ELF-1 (cell line): ENCODE measurements at regions not wholly inside any gene's neighbourhood (a gene's known extent, or its start where the extent isn't known, plus 50 kb on each side); places are given as distances from the start of the nearest gene placed in this dataset.

Experiments
- DNase-seq: peaks from one replicate; pipeline ENCODE4 v3.0.0-alpha.2; 2016; ENCODE audit warnings: low read depth, low spot score

GRCh38 chr11:119547511-119547910 is 124.5 kb upstream of the THY1 start:
- DNase-seq: no peak

- no peak for DNase-seq
These were observed 123.3 kb upstream of the THY1 start for GRCh38 chr11:119545978-119546915.

GRCh38 chr11:119540370-119541125 is 117.6 kb upstream of the THY1 start:
- no peak for DNase-seq

- no peak for DNase-seq
These were observed 116.6 kb upstream of the THY1 start for GRCh38 chr11:119539583-119539982.

GRCh38 chr11:119538753-119539152 is 115.8 kb upstream of the THY1 start:
- DNase-seq: no peak

GRCh38 chr11:119537306-119538253 is 114.6 kb upstream of the THY1 start:
- DNase-seq: no peak

- no peak for DNase-seq
These were observed 113.8 kb upstream of the THY1 start for GRCh38 chr11:119536801-119537200.

- peak; percentile 88 for DNase-seq
These were observed 111.2 kb upstream of the THY1 start for GRCh38 chr11:119533921-119534736.

GRCh38 chr11:119533462-119533861 is 110.5 kb upstream of the THY1 start:
- no peak for DNase-seq

GRCh38 chr11:119532551-119532950 is 109.6 kb upstream of the THY1 start:
- no peak for DNase-seq

- DNase-seq: no peak
These were observed 108.7 kb upstream of the THY1 start for GRCh38 chr11:119531623-119532022.

- no peak for DNase-seq
These were observed 108.1 kb upstream of the THY1 start for GRCh38 chr11:119531056-119531455.

GRCh38 chr11:119530509-119530908 is 107.5 kb upstream of the THY1 start:
- DNase-seq: no peak

- no peak for DNase-seq
These were observed 107.0 kb upstream of the THY1 start for GRCh38 chr11:119529936-119530335.

- no peak for DNase-seq
These were observed 106.3 kb upstream of the THY1 start for GRCh38 chr11:119529063-119529845.

- DNase-seq: no peak
These were observed 102.9 kb upstream of the THY1 start for GRCh38 chr11:119525867-119526196.

GRCh38 chr11:119525180-119525866 is 102.4 kb upstream of the THY1 start:
- no peak for DNase-seq

- no peak for DNase-seq
These were observed 100.7 kb upstream of the THY1 start for GRCh38 chr11:119523539-119524157.

- no peak for DNase-seq
These were observed 99.6 kb upstream of the THY1 start for GRCh38 chr11:119522609-119523008.
